ENCODE measurements at regions not wholly inside any gene's neighbourhood (a gene's known extent, or its start where the extent isn't known, plus 50 kb on each side); places are given as distances from the start of the nearest gene placed in this dataset.

DNA sequence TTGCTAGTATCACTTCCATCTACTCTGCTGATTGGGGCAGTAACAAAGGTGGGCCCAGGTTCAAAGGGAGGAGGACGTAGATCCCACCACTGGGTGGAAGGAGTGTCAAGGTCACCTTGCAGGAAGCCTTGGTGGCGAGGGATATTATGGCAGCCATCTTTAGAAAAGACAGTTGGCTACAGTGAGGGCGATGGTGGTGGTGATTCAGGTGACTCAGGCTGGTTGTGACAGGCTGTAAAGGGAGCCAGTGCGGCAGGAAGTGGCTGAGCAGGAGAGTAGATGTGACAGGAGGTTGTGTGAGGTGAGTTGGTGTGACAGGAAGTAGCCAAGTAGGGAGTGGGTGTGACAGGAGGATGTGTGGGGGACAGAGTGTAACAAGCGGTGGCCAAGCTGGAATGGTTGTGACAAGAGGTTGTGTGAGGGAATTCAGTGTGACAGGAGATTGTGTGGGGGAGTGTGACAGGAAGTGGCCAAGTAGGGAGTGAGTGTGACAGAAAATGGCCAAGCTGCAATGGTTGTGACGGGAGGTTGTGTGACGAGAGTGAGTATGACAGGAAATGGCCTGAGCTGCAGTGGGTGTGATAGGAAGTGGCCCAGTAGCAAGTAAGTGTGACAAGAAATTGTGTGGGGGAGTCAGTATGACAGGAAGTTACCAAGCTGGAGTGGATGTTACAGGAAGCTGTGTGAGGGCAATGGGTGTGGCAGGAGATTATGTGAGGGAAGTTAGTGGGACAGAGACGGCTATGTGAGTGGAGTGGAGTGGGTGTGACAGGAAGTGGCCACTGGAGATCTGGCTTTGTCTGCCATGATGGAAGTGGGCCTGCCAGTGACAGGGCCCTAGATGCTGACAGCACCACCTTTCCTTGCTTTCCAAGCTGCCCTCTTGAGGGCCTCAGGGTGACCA is 136.5 kb upstream of the MYL2 start:
- no peak overlapping the region for H3K4me3 ChIP-seq (ENCODE audit: low read length)
- no peak for TF ChIP-seq CTCF (IDR thresholded peaks at IDR 0.05; ENCODE audit: insufficient read depth, low read depth, low read length, missing control alignments)
- DNase-seq (ENCODE audit: low read depth), result peak; percentile 31

- TF ChIP-seq CTCF (IDR thresholded peaks at IDR 0.05; ENCODE audit: insufficient read depth, low read depth, low read length, missing control alignments), result no peak
- no peak for DNase-seq (ENCODE audit: low read depth)
- H3K4me3 ChIP-seq (ENCODE audit: low read length), result no peak overlapping the region
Observed at GRCh38 chr12:111055181-111055880, 135.0 kb upstream of the MYL2 start.

GRCh38 chr12:111048991-111049390 is 128.6 kb upstream of the MYL2 start:
- no peak for DNase-seq (ENCODE audit: low read depth)
- no peak for TF ChIP-seq CTCF (IDR thresholded peaks at IDR 0.05; ENCODE audit: insufficient read depth, low read depth, low read length, missing control alignments)
- H3K4me3 ChIP-seq (ENCODE audit: low read length), result no peak overlapping the region

DNA sequence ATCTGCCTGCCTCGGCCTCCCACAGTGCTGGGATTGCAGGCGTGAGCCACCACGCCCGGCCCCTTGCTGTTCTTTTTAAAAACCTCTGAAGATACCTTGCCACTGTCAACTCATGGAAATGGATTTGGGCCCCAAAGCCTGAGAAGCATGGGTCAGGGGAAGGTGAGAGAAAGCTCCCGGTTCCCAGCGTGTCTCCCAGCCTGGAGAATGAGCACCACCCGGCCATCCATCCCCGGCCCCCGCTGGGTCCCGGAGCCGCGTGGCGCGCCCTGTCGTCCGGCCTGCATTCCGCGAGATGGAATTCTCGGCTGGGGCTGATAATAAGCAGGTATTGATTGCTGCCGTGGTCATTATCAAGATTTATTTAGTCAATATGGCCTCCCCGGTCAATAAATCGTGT is 126.5 kb upstream of the MYL2 start:
- no peak for DNase-seq (ENCODE audit: low read depth)
- no peak overlapping the region for H3K4me3 ChIP-seq (ENCODE audit: low read length)
- no peak for TF ChIP-seq CTCF (IDR thresholded peaks at IDR 0.05; ENCODE audit: insufficient read depth, low read depth, low read length, missing control alignments)

DNA sequence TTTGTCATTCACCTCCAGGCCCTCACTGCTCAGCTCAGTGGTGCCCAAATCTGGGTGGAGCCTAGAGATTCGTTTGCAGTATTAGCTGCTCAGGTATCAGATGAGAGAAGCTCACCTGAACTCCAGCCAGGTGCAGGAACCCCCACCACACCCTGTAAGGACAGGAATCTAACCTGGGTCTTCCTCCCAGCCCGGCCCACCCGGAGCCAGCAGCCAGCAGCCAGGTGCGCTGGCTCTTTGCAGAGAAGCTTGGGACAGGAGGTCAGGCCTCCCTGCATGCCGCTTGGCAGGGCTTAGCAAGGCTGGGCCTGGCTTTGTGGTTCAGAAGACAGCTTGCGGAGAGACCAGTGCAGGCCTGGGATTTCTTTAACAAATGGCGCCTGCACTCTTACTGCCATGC is 125.6 kb upstream of the MYL2 start:
- DNase-seq (ENCODE audit: low read depth), result no peak
- H3K4me3 ChIP-seq (ENCODE audit: low read length), result no peak overlapping the region
- no peak for TF ChIP-seq CTCF (IDR thresholded peaks at IDR 0.05; ENCODE audit: insufficient read depth, low read depth, low read length, missing control alignments)

DNA sequence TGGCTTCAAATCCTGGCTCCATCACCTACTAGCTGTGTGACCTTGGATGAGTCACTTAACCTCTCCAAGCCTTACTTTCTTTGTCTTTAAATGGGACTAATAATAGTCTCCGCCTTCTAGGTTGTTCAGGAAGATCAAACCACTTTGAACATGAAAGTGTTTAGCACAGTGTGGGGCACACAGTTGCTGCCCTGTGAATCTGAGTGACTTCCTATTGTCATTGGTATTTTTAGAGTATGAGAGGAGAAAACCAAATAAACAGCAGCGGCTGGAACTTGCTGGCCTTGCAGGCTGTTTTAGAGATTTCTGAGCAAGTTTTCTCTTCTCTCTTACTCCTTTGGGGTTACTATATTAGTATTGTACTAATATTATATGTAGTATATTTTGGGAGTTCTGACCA is 120.7 kb upstream of the MYL2 start:
- no peak overlapping the region for H3K4me3 ChIP-seq (ENCODE audit: low read length)
- no peak for DNase-seq (ENCODE audit: low read depth)
- no peak for TF ChIP-seq CTCF (IDR thresholded peaks at IDR 0.05; ENCODE audit: insufficient read depth, low read depth, low read length, missing control alignments)
